Urothelium cell line (cell line): ENCODE measurements at regions not wholly inside any gene's neighbourhood (a gene's known extent, or its start where the extent isn't known, plus 50 kb on each side); places are given as distances from the start of the nearest gene placed in this dataset.

Experiments used
- DNase-seq: peaks from one replicate; pipeline ENCODE4 v3.0.0; 2011; ENCODE audit warnings: low spot score, mixed read lengths
- FAIRE-seq: peaks from 2 replicates; lab custom pipeline; 2011; peaks lifted over from hg19 to GRCh38; lab: Jason Lieb, UNC

- FAIRE-seq (no peak), DNase-seq (no peak)
These were observed 186.6 kb downstream of the PHLDA1 start for GRCh38 chr12:75844985-75845384.

- FAIRE-seq (no peak), DNase-seq (no peak)
These were observed 187.4 kb downstream of the PHLDA1 start for GRCh38 chr12:75844049-75844770.

GRCh38 chr12:75842090-75842489 lies 189.5 kb downstream of the PHLDA1 start:
- DNase-seq: no peak
- FAIRE-seq: no peak

- no peak for FAIRE-seq
- no peak for DNase-seq
These were observed 190.6 kb downstream of the PHLDA1 start for GRCh38 chr12:75840994-75841355.

- FAIRE-seq (no peak), DNase-seq (no peak)
These were observed 193.3 kb downstream of the PHLDA1 start for GRCh38 chr12:75838309-75838708.

- DNase-seq (no peak), FAIRE-seq (no peak)
These were observed 193.9 kb downstream of the PHLDA1 start for GRCh38 chr12:75837700-75838099.

- FAIRE-seq (no peak), DNase-seq (no peak)
These were observed 195.0 kb downstream of the PHLDA1 start for GRCh38 chr12:75836533-75836932.

GRCh38 chr12:75834591-75834990 lies 197.0 kb downstream of the PHLDA1 start:
- DNase-seq (no peak), FAIRE-seq (no peak)

GRCh38 chr12:75833268-75833667 lies 198.3 kb downstream of the PHLDA1 start:
- FAIRE-seq: no peak

GRCh38 chr12:75831402-75831801 lies 200.2 kb downstream of the PHLDA1 start:
- no peak for DNase-seq
- FAIRE-seq: no peak

More at GRCh38 chr12:75833268-75833667, 198.3 kb downstream of the PHLDA1 start:
- no peak for DNase-seq

GRCh38 chr12:75827061-75827460 lies 204.5 kb downstream of the PHLDA1 start:
- DNase-seq: no peak
- FAIRE-seq: no peak

- FAIRE-seq (no peak), DNase-seq (peak; percentile 33)
These were observed 205.9 kb downstream of the PHLDA1 start for GRCh38 chr12:75825686-75826085.

GRCh38 chr12:75823475-75823874 lies 208.1 kb downstream of the PHLDA1 start:
- DNase-seq (no peak), FAIRE-seq (no peak)

- FAIRE-seq (no peak), DNase-seq (no peak)
These were observed 209.2 kb downstream of the PHLDA1 start for GRCh38 chr12:75822416-75822815.

- no peak for FAIRE-seq
- no peak for DNase-seq
These were observed 210.6 kb downstream of the PHLDA1 start for GRCh38 chr12:75820848-75821578.

- DNase-seq (no peak), FAIRE-seq (no peak)
These were observed 211.5 kb downstream of the PHLDA1 start for GRCh38 chr12:75820071-75820470.

- no peak for FAIRE-seq
- no peak for DNase-seq
These were observed 212.1 kb downstream of the PHLDA1 start for GRCh38 chr12:75819512-75819911.

- DNase-seq (no peak), FAIRE-seq (no peak)
These were observed 212.7 kb downstream of the PHLDA1 start for GRCh38 chr12:75818863-75819262.

GRCh38 chr12:75816897-75817296 lies 214.7 kb downstream of the PHLDA1 start:
- no peak for FAIRE-seq
- peak; percentile 10 for DNase-seq

GRCh38 chr12:75815756-75816155 lies 215.8 kb downstream of the PHLDA1 start:
- no peak for DNase-seq
- no peak for FAIRE-seq

- peak; percentile 34 for DNase-seq
- no peak for FAIRE-seq
These were observed 216.5 kb downstream of the PHLDA1 start for GRCh38 chr12:75814851-75815754.
